Fibroblast of lung (primary cell): ENCODE measurements at regions not wholly inside any gene's neighbourhood (a gene's known extent, or its start where the extent isn't known, plus 50 kb on each side); places are given as distances from the start of the nearest gene placed in this dataset.

Experiments
- CTCF ChIP-seq, 2 donors: IDR thresholded peaks in 1 of 2; conservative IDR thresholded peaks in 1 of 2; 1 replicate in 1 of 2; 2 replicates in 1 of 2; pipeline ENCODE4 v1.5.1; 2011 to 2012; ENCODE audit warnings: low read length in 2 of 2, control low read depth in 1 of 2, inconsistent platforms in 1 of 2, low read depth in 1 of 2, mild to moderate bottlenecking in 1 of 2
- EZH2 ChIP-seq: IDR thresholded peaks from 2 replicates; pipeline ENCODE4 v1.5.1; 2012; ENCODE audit warnings: low read length, control low read depth, mild to moderate bottlenecking; ENCODE audit errors: missing control alignments

GRCh38 chr7:119694506-119694905 is 578.5 kb upstream of the KCND2 start:
- TF ChIP-seq CTCF (conservative IDR thresholded peaks at IDR 0.05 in 1 of 2, IDR thresholded peaks at IDR 0.05 in 1 of 2; ENCODE audit: low read depth in 1 of 2, low read length in 2 of 2): no peak
- TF ChIP-seq EZH2: no peak
